Activated CD4-positive, alpha-beta T cell treated with anti-CD3 and anti-CD28 coated beads, Interleukin-2, amount 50 U/mL, for 4 hours (primary cell): ENCODE measurements at regions not wholly inside any gene's neighbourhood (a gene's known extent, or its start where the extent isn't known, plus 50 kb on each side); places are given as distances from the start of the nearest gene placed in this dataset.

Experiments
- DNase-seq, 2 experiments: peaks; one replicate each; pipeline ENCODE4 v3.0.0-alpha.2; 2020

- no peak for DNase-seq
Observed at GRCh38 chr3:103075282-103075681, 640.5 kb downstream of the ZPLD1 start.

- DNase-seq: no peak
Observed at GRCh38 chr3:103077910-103078309, 643.1 kb downstream of the ZPLD1 start.

GRCh38 chr3:103082501-103082900, 647.7 kb downstream of the ZPLD1 start:
- no peak for DNase-seq

GRCh38 chr3:103083848-103084631, 649.2 kb downstream of the ZPLD1 start:
- no peak for DNase-seq

GRCh38 chr3:103085465-103085864, 650.6 kb downstream of the ZPLD1 start:
- DNase-seq: no peak

- no peak for DNase-seq
Observed at GRCh38 chr3:103089758-103090157, 654.9 kb downstream of the ZPLD1 start.

GRCh38 chr3:103105206-103105605, 670.4 kb downstream of the ZPLD1 start:
- DNase-seq: no peak

- DNase-seq: no peak
Observed at GRCh38 chr3:103112273-103112672, 677.5 kb downstream of the ZPLD1 start.

- DNase-seq: no peak
Observed at GRCh38 chr3:103126115-103126514, 691.3 kb downstream of the ZPLD1 start.

GRCh38 chr3:103127098-103127630, 692.3 kb downstream of the ZPLD1 start:
- DNase-seq: no peak

GRCh38 chr3:103127737-103128136, 692.9 kb downstream of the ZPLD1 start:
- DNase-seq: no peak

GRCh38 chr3:103134023-103134724, 699.4 kb downstream of the ZPLD1 start:
- DNase-seq: no peak

- no peak for DNase-seq
Observed at GRCh38 chr3:103136621-103137020, 701.8 kb downstream of the ZPLD1 start.

- DNase-seq: no peak
Observed at GRCh38 chr3:103137830-103138229, 703.0 kb downstream of the ZPLD1 start.

GRCh38 chr3:103158183-103158582, 723.4 kb downstream of the ZPLD1 start:
- no peak for DNase-seq

GRCh38 chr3:103166890-103167289, 732.1 kb downstream of the ZPLD1 start:
- no peak for DNase-seq

- no peak for DNase-seq
Observed at GRCh38 chr3:103167850-103168249, 733.0 kb downstream of the ZPLD1 start.

- no peak for DNase-seq
Observed at GRCh38 chr3:103169289-103169688, 734.5 kb downstream of the ZPLD1 start.

GRCh38 chr3:103170651-103171050, 735.8 kb downstream of the ZPLD1 start:
- DNase-seq: no peak

- no peak for DNase-seq
Observed at GRCh38 chr3:103173940-103174339, 739.1 kb downstream of the ZPLD1 start.

- DNase-seq: no peak
Observed at GRCh38 chr3:103181160-103181559, 746.3 kb downstream of the ZPLD1 start.

- no peak for DNase-seq
Observed at GRCh38 chr3:103184772-103185171, 750.0 kb downstream of the ZPLD1 start.

- DNase-seq: no peak
Observed at GRCh38 chr3:103189941-103190340, 755.1 kb downstream of the ZPLD1 start.

- no peak for DNase-seq
Observed at GRCh38 chr3:103195216-103195615, 760.4 kb downstream of the ZPLD1 start.
